Fibroblast of villous mesenchyme (primary cell): ENCODE measurements at regions not wholly inside any gene's neighbourhood (a gene's known extent, or its start where the extent isn't known, plus 50 kb on each side); places are given as distances from the start of the nearest gene placed in this dataset.

Experiments used
- DNase-seq: peaks from one replicate; pipeline ENCODE4 v3.0.0-alpha.2; 2010; ENCODE audit warnings: low read depth
- H3K4me3 ChIP-seq: 2 replicates; pipeline ENCODE4 v1.5.1; 2011; ENCODE audit warnings: low read depth, mild to moderate bottlenecking, low read length
- CTCF ChIP-seq: IDR thresholded peaks from 2 replicates; pipeline ENCODE4 v1.5.1; 2012; ENCODE audit warnings: low read depth, mild to moderate bottlenecking, low read length; ENCODE audit not compliant: insufficient read depth

GRCh38 chr13:106243011-106243565, 292.4 kb downstream of the EFNB2 start:
- no peak for TF ChIP-seq CTCF
- DNase-seq: peak; percentile 10
- H3K4me3 ChIP-seq: no peak overlapping the region

GRCh38 chr13:106241974-106242953, 293.2 kb downstream of the EFNB2 start:
- DNase-seq: peak; percentile 93
- no peak overlapping the region for H3K4me3 ChIP-seq
- no peak for TF ChIP-seq CTCF

GRCh38 chr13:106238690-106239089, 296.8 kb downstream of the EFNB2 start:
- H3K4me3 ChIP-seq: no peak overlapping the region
- TF ChIP-seq CTCF: no peak
- DNase-seq: no peak

GRCh38 chr13:106234636-106235035, 300.8 kb downstream of the EFNB2 start:
- no peak for TF ChIP-seq CTCF
- peak; percentile 19 for DNase-seq
- no peak overlapping the region for H3K4me3 ChIP-seq

- no peak for TF ChIP-seq CTCF
- no peak for DNase-seq
- H3K4me3 ChIP-seq: no peak overlapping the region
Measured at GRCh38 chr13:106233134-106233735, 302.2 kb downstream of the EFNB2 start.

GRCh38 chr13:106232681-106233080, 302.8 kb downstream of the EFNB2 start:
- TF ChIP-seq CTCF: no peak
- no peak overlapping the region for H3K4me3 ChIP-seq
- DNase-seq: no peak
